ENCODE measurements at regions not wholly inside any gene's neighbourhood (a gene's known extent, or its start where the extent isn't known, plus 50 kb on each side); places are given as distances from the start of the nearest gene placed in this dataset.

- no peak for TF ChIP-seq ZMAT4 (CRISPR knock-in tag; IDR thresholded peaks at IDR 0.05)
- TF ChIP-seq ZNF423 (CRISPR knock-in tag; IDR thresholded peaks at IDR 0.05), result no peak
- TF ChIP-seq ATF1 (CRISPR knock-in tag; IDR thresholded peaks at IDR 0.05), result no peak
- no peak for TF ChIP-seq PRRX2 (CRISPR knock-in tag; IDR thresholded peaks at IDR 0.05)
- TF ChIP-seq JUN (CRISPR knock-in tag; IDR thresholded peaks at IDR 0.05), result no peak
- no peak for TF ChIP-seq MYBL2 (CRISPR knock-in tag; IDR thresholded peaks at IDR 0.05)
- TF ChIP-seq, protein P1, sequence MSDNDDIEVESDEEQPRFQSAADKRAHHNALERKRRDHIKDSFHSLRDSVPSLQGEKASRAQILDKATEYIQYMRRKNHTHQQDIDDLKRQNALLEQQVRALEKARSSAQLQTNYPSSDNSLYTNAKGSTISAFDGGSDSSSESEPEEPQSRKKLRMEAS (CRISPR knock-in tag; IDR thresholded peaks at IDR 0.05), result no peak
- no peak for TF ChIP-seq CDX4 (CRISPR knock-in tag; IDR thresholded peaks at IDR 0.05; ENCODE audit: borderline replicate concordance)
- no peak for TF ChIP-seq ZNF317 (CRISPR knock-in tag; IDR thresholded peaks at IDR 0.05; ENCODE audit: borderline replicate concordance, low read depth)
- no peak for TF ChIP-seq FOXP4 (CRISPR knock-in tag; IDR thresholded peaks at IDR 0.05)
- TF ChIP-seq NR2C2 (CRISPR knock-in tag; IDR thresholded peaks at IDR 0.05), result no peak
- TF ChIP-seq RELA (CRISPR knock-in tag; IDR thresholded peaks at IDR 0.05; ENCODE audit: borderline replicate concordance), result no peak
Observed at GRCh38 chr18:43970656-43971055, 693.4 kb upstream of the SYT4 start (continued).

DNA sequence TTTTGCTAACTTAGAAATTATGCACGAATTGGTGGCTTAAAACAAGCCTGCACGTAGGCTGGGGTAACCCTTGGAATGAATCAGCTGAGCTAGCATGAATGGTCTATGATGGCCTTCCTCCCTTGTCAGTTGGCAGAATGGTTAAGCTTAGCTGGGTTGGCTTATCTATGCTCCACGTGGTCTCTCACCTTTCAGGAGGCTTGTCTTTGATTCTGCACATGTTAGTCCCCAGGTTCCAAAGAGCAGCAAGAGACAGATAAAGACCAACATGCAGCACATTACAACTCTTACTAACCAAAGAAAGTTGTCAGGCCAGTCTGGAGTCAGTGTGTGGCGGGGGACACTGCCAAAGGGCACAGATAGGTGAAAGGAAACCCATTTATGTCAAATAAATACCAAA, 700.9 kb upstream of the SYT4 start:
- no peaks in the 10 kb centered on the region for H3K27me3 Mint-ChIP-seq (ENCODE audit: low read depth)
- TF ChIP-seq ATF1 (CRISPR knock-in tag; IDR thresholded peaks at IDR 0.05), result no peak
- TF ChIP-seq CREB1 (CRISPR knock-in tag; IDR thresholded peaks at IDR 0.05), result no peak
- no peak for TF ChIP-seq STAT6 (CRISPR knock-in tag; conservative IDR thresholded peaks at IDR 0.05; ENCODE audit: low read depth)
- TF ChIP-seq FOXP1 (CRISPR knock-in tag; IDR thresholded peaks at IDR 0.05; ENCODE audit: borderline replicate concordance), result no peak
- no peak for TF ChIP-seq FOXK1 (CRISPR knock-in tag; IDR thresholded peaks at IDR 0.05)
- TF ChIP-seq CDX4 (CRISPR knock-in tag; IDR thresholded peaks at IDR 0.05; ENCODE audit: borderline replicate concordance), result no peak
- no peak for TF ChIP-seq ZNF396 (CRISPR knock-in tag; IDR thresholded peaks at IDR 0.05; ENCODE audit: borderline replicate concordance)
- TF ChIP-seq PRDM15 (CRISPR knock-in tag; IDR thresholded peaks at IDR 0.05), result no peak
- TF ChIP-seq RORB (CRISPR knock-in tag; IDR thresholded peaks at IDR 0.05), result no peak
- TF ChIP-seq TEAD1 (CRISPR knock-in tag; IDR thresholded peaks at IDR 0.05), result no peak
- TF ChIP-seq FOXJ3 (CRISPR knock-in tag; IDR thresholded peaks at IDR 0.05; ENCODE audit: borderline replicate concordance), result no peak
- TF ChIP-seq TEAD4 (CRISPR knock-in tag; IDR thresholded peaks at IDR 0.05), result no peak
- TF ChIP-seq ETV6 (CRISPR knock-in tag; IDR thresholded peaks at IDR 0.05), result no peak
- TF ChIP-seq, protein P1 (CRISPR knock-in tag; IDR thresholded peaks at IDR 0.05), result no peak
- TF ChIP-seq IRF2 (CRISPR knock-in tag; IDR thresholded peaks at IDR 0.05; ENCODE audit: borderline replicate concordance, low read depth), result no peak
- TF ChIP-seq ZNF416 (CRISPR knock-in tag; IDR thresholded peaks at IDR 0.05), result no peak
- ATAC-seq (no peak), DNase-seq (ENCODE audit: low spot score) (no peak)
- H3K9me3 Mint-ChIP-seq, result peaks cover 3% of the 10 kb centered on the region; the same call in 1 of the 2 replicates
- H3K4me3 Mint-ChIP-seq, result no peak overlapping the region
- H3K4me1 Mint-ChIP-seq, result no peaks in the 10 kb centered on the region
- peaks cover 3% of the 10 kb centered on the region for H3K36me3 Mint-ChIP-seq
- ChIA-PET POLR2A (no interaction called here), CTCF (no interaction called here)
- no peak overlapping the region for H3K27ac Mint-ChIP-seq
